Heart left ventricle (tissue), 16 donors: ENCODE measurements at regions not wholly inside any gene's neighbourhood (a gene's known extent, or its start where the extent isn't known, plus 50 kb on each side); places are given as distances from the start of the nearest gene placed in this dataset.

Experiments
- ATAC-seq, 4 donors: fragments of 200-7000 bp; cut with Tn5 transposase; one replicate each; pipeline ENCODE4 v1.9.1; 2020 to 2022; ENCODE audit warnings: moderate library complexity in 4 of 4, mild to moderate bottlenecking in 3 of 4, moderate number of reproducible peaks in 1 of 4
- DNase-seq, 5 donors: peaks; one replicate each; pipeline ENCODE4 v3.0.0-alpha.2; 2020
- H3K27ac ChIP-seq, 12 donors: fragments of 200-600 bp; sonication (generic) in 4 of 12; one replicate each; pipeline versions ENCODE4 v1.5.0 to v1.8.0; 2016 to 2022; ENCODE audit warnings: mild to moderate bottlenecking in 2 of 12
- H3K27me3 ChIP-seq, 9 donors: fragments of 200-600 bp; sonication (generic) in 2 of 9; one replicate each; pipeline versions ENCODE4 v1.5.1 to v1.8.0; 2016 to 2022; ENCODE audit warnings: mild to moderate bottlenecking in 3 of 9
- H3K36me3 ChIP-seq, 9 donors: fragments of 200-600 bp; sonication (generic) in 2 of 9; one replicate each; pipeline versions ENCODE4 v1.5.0 to v1.8.0; 2018 to 2022; ENCODE audit warnings: mild to moderate bottlenecking in 2 of 9
- H3K4me1 ChIP-seq, 12 donors: fragments of 200-600 bp; sonication (generic) in 4 of 12; one replicate each; pipeline versions ENCODE4 v1.5.0 to v1.8.0; 2016 to 2022; ENCODE audit warnings: mild to moderate bottlenecking in 3 of 12
- H3K4me3 ChIP-seq, 12 donors: fragments of 200-600 bp; sonication (generic) in 4 of 12; one replicate each; pipeline versions ENCODE4 v1.5.0 to v1.8.0; 2017 to 2022; ENCODE audit warnings: mild to moderate bottlenecking in 9 of 12, moderate library complexity in 4 of 12
- H3K9me3 ChIP-seq, 12 donors: fragments of 200-600 bp; sonication (generic) in 4 of 12; one replicate each; pipeline versions ENCODE4 v1.5.0 to v1.8.0; 2016 to 2022; ENCODE audit warnings: mild to moderate bottlenecking in 1 of 12
- POLR2A ChIP-seq, 2 donors: fragments of 450-650 bp; IDR thresholded peaks; one replicate each; pipeline ENCODE4 v1.6.1; 2017; ENCODE audit warnings: antibody characterized with exemption in 2 of 2, mild to moderate bottlenecking in 2 of 2, moderate library complexity in 2 of 2
- WGBS, 4 donors: extraction: QIAGEN DNeasy Blood & Tissue Kit in 2 of 4; methylation state at CpG; one replicate each; pipeline versions ENCODE4 v1.1.5 to v1.1.7; 2013 to 2018; 5-methylcytosine and 5-hydroxymethylcytosine counted together
- intact Hi-C, 10 donors: fragments of 100-400 bp; cut with DNase I; formaldehyde crosslinking; loops; one replicate each; pipeline versions ENCODE4 v1.11.1 to v1.14.2; 2022
- TF ChIP-seq, protein P1 (sequence below), 12 donors: fragments of 200-600 bp; sonication (generic) in 4 of 12; IDR thresholded peaks; one replicate each; pipeline versions ENCODE4 v1.5.0 to v1.8.0; 2018 to 2022; ENCODE audit warnings: antibody characterized with exemption in 12 of 12, mild to moderate bottlenecking in 5 of 12
- donor health status: ischemic (EF 13 %, LVEDD 7.1; RV severe dilation, severe dysfunction).
- donor health status: healthy with polysubstance abuse.
- donor health status: DM: no; HTN: yes; CAD: no.
- donor health status: DM: no; HTN: no; CAD: no.
- donor health status: ischemic (EF 25% LVEDD 6.9; RV normal size, moderate dysfunction).
- donor health status: ischemic (EF 25% LVEDD 5.7; RV mildly dilated, moderate dysfunction).
- donor health status: healthy.
- donor health status: DM: yes; HTN: yes; CAD: no.
- donor health status: ischemic (EF 35%, LVEDD 5.7; RV mildly dilated, moderate dysfunction).
- donor health status: nonischemic (EF 11% LVEDD 7.7; RV severe dilation, severe dysfunction).
- donor health status: DM: yes; HTN: yes; CAD: no.
- donor health status: PGD.
- donor health status: ischemic (EF 29% LVEDD 5.4; RV normal size, mild dysfunction).
- donor health status: nonischemic (EF 23%, LVEDD 6.1; RV moderate dilation, normal function).

DNA sequence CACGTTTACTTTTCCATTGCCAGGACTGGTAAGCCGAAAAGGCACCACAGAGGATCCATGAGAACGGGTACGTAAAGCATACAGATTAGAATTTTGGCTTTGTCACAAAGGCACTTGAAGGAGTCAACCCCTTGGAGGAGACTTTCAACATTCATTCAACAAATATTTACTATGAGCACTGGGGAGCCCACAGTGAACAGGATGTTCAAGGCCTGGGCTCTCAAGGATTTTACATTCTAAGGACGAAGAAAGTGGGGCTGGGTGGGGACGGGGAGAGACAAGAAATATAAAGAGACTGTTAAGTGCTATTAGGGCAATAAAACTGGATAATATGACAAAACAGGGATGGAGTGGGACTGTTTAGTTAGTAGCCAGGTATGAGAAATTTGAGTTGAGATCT is 66.0 kb downstream of the KLF4 start:
- H3K27ac ChIP-seq = no peak overlapping the region
- H3K27me3 ChIP-seq = no peaks in the 10 kb centered on the region
- no peaks in the 10 kb centered on the region for H3K9me3 ChIP-seq
- intact Hi-C loops = loop anchor here in 4 of 10 donors (2.0 to 5.0 kb wide), 4 partner anchors 1144 to 1339 kb away; no protein-coding TSS in a partner anchor
- H3K4me3 ChIP-seq = no peak overlapping the region
- H3K36me3 ChIP-seq = no peaks in the 10 kb centered on the region
- WGBS, 4 donors = 87 to 91% (median 90%) methylated on average over 6 of the region's 6 CpGs
- ATAC-seq = no peak
- TF ChIP-seq, protein P1, sequence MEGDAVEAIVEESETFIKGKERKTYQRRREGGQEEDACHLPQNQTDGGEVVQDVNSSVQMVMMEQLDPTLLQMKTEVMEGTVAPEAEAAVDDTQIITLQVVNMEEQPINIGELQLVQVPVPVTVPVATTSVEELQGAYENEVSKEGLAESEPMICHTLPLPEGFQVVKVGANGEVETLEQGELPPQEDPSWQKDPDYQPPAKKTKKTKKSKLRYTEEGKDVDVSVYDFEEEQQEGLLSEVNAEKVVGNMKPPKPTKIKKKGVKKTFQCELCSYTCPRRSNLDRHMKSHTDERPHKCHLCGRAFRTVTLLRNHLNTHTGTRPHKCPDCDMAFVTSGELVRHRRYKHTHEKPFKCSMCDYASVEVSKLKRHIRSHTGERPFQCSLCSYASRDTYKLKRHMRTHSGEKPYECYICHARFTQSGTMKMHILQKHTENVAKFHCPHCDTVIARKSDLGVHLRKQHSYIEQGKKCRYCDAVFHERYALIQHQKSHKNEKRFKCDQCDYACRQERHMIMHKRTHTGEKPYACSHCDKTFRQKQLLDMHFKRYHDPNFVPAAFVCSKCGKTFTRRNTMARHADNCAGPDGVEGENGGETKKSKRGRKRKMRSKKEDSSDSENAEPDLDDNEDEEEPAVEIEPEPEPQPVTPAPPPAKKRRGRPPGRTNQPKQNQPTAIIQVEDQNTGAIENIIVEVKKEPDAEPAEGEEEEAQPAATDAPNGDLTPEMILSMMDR (IDR thresholded peaks at IDR 0.05) = no peak
- no peak for TF ChIP-seq POLR2A (IDR thresholded peaks at IDR 0.05)
- DNase-seq = no peak
- H3K4me1 ChIP-seq = peaks cover 0 to 24% (median 8%) of the 10 kb centered on the region in 12 donors

DNA sequence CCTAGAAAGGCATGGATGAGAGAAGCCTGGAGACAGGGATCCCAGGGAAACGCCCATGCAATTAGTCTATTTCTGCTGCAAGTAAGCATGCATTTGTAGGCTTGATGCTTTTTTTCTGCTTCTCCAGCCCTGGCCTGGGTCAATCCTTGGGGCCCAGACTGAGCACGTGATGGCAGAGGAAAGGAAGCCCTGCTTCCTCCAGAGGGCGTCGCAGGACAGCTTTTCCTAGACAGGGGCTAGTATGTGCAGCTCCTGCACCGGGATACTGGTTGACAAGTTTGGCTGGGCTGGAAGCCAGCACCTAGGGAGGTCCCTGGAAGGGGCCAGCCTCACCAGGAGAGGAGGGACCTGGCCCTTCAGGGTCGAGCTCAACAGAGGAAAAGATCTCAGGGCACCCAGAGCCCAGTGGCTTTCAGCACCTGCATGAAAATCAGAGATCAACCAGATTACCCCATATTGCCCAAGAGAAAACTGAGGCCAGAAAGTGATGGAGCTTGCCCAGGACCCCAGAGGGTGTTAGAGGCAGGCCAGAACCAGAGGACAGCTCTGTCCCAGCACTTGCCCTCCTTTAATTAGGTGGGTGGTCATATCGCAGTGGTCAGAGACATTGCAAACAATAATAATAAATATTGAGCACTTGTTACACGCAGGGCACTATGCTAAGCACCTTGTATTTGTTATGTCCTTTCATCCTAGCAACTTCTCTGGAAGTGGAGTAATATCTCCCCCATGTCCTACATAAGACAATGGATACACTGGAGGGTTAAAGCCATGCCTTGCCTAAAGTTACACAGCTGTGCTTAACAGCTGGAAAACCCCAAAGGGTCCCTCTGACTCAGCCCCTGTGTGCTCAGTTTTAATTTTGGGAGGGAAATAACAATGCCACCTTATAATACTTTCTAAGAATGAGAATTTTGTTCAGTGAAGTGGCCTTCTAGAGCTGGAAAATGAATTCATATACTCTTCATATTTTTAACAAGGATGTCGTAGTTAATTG is 67.1 kb downstream of the KLF4 start:
- peaks cover 0 to 24% (median 8%) of the 10 kb centered on the region in 12 donors for H3K4me1 ChIP-seq
- DNase-seq (peak; percentile 54 to 81 (median 64)), ATAC-seq (peak; percentile 56 to 84 (median 79))
- intact Hi-C loops = loop anchor here in 4 of 10 donors (2.0 to 5.0 kb wide), 4 partner anchors 1145 to 1340 kb away; no protein-coding TSS in a partner anchor
- no peak overlapping the region for H3K4me3 ChIP-seq
- H3K27me3 ChIP-seq = no peaks in the 10 kb centered on the region
- H3K9me3 ChIP-seq = no peaks in the 10 kb centered on the region
- no peak for TF ChIP-seq POLR2A (IDR thresholded peaks at IDR 0.05)
- TF ChIP-seq, protein P1 (IDR thresholded peaks at IDR 0.05) = peak; percentile 27 to 69 (median 59)
- no peaks in the 10 kb centered on the region for H3K36me3 ChIP-seq
- 28 to 35% (median 31%) methylated on average over 8 to 9 of the region's 9 CpGs for WGBS, 4 donors
- no peak overlapping the region for H3K27ac ChIP-seq

DNA sequence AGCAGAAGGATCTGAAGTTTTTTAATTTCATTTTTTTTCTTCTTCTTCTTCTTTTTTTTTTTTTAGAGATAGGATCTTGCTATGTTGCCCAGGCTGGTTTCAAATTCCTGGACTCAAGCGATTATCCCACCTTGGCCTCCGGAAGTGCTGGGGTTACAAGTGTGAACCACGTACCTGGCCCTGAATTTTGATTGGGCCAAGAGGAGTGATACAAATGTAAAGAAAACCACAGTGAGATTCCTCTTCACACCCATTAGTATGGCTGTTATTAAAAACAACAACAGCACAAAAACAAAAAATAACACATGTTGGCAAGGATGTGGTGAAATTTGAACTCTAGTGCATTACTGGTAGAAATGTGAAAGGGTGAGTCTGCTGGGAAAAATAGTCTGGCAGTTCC is 79.1 kb downstream of the KLF4 start:
- H3K36me3 ChIP-seq = no peaks in the 10 kb centered on the region
- H3K27ac ChIP-seq = no peak overlapping the region
- no peak for DNase-seq
- no peak for TF ChIP-seq POLR2A (IDR thresholded peaks at IDR 0.05)
- TF ChIP-seq, protein P1 (IDR thresholded peaks at IDR 0.05) = no peak
- no peak for ATAC-seq
- H3K4me1 ChIP-seq = no peaks in the 10 kb centered on the region
- 95 to 99% (median 98%) methylated on average over 3 of the region's 3 CpGs for WGBS, 4 donors
- H3K27me3 ChIP-seq = no peaks in the 10 kb centered on the region
- no peak overlapping the region for H3K4me3 ChIP-seq
- no peaks in the 10 kb centered on the region for H3K9me3 ChIP-seq
- intact Hi-C loops = no loop called here

DNA sequence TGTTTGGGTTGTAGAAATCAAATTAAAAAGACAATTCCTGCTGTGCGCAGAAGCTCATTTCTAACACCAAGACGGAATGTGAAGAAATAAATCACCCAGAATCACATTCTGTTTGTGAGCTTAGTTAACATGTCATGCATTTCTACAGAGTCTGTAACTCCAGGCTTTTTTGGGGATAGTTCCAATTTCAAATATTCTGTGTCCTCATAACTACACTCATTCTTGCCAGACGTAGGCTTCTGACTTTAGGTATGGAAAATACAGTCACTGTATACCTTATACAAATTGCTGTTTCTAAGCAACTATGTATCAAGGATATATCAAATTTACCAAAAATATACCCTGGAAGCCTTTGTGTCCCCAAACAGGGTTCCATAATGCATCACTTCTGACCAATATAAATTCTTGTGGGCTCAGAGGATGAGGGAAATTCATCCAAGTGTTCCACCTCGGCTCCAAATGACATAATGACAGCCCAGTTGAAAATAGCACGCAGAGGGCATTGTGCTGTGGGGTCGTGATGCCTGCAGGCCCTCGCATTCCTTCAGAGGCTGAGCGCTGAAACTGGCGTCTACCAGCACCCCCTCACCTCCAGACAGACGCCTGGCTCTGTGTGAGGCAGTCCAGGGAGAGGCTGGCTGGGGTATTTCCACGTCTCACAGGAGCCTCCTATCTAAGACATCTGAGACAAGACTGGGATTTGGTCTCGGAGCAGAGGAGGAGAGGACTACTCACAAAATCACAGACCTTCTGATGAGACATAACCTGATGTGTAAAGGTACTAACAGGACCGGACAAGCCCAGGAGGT is 79.8 kb downstream of the KLF4 start:
- DNase-seq = no peak
- H3K27me3 ChIP-seq = no peaks in the 10 kb centered on the region
- no peak overlapping the region for H3K27ac ChIP-seq
- intact Hi-C loops = no loop called here
- TF ChIP-seq, protein P1 (IDR thresholded peaks at IDR 0.05) = no peak
- TF ChIP-seq POLR2A (IDR thresholded peaks at IDR 0.05) = no peak
- no peak for ATAC-seq
- no peaks in the 10 kb centered on the region for H3K36me3 ChIP-seq
- no peak overlapping the region for H3K4me3 ChIP-seq
- WGBS, 4 donors = 63 to 74% (median 68%) methylated on average over 11 to 13 of the region's 13 CpGs
- H3K9me3 ChIP-seq = no peaks in the 10 kb centered on the region
- no peaks in the 10 kb centered on the region for H3K4me1 ChIP-seq
